Gastroesophageal sphincter (tissue), 3 donors: ENCODE measurements at regions not wholly inside any gene's neighbourhood (a gene's known extent, or its start where the extent isn't known, plus 50 kb on each side); places are given as distances from the start of the nearest gene placed in this dataset.

Source experiments
- POLR2AphosphoS5 ChIP-seq: sonication (generic); formaldehyde crosslinking; IDR thresholded peaks from one replicate; pipeline ENCODE4 v1.6.1; 2017; ENCODE audit warnings: antibody characterized with exemption
- TF ChIP-seq, protein P1 (sequence below), 4 experiments: fragments of 200-600 bp in 2 of 4; fragments of 450-650 bp in 2 of 4; sonication (generic) in 1 of 4; IDR thresholded peaks; one replicate each; pipeline ENCODE4 v1.5.1; 2017 to 2019; ENCODE audit warnings: antibody characterized with exemption in 4 of 4, mild to moderate bottlenecking in 2 of 4, moderate library complexity in 2 of 4

- TF ChIP-seq, protein P1, sequence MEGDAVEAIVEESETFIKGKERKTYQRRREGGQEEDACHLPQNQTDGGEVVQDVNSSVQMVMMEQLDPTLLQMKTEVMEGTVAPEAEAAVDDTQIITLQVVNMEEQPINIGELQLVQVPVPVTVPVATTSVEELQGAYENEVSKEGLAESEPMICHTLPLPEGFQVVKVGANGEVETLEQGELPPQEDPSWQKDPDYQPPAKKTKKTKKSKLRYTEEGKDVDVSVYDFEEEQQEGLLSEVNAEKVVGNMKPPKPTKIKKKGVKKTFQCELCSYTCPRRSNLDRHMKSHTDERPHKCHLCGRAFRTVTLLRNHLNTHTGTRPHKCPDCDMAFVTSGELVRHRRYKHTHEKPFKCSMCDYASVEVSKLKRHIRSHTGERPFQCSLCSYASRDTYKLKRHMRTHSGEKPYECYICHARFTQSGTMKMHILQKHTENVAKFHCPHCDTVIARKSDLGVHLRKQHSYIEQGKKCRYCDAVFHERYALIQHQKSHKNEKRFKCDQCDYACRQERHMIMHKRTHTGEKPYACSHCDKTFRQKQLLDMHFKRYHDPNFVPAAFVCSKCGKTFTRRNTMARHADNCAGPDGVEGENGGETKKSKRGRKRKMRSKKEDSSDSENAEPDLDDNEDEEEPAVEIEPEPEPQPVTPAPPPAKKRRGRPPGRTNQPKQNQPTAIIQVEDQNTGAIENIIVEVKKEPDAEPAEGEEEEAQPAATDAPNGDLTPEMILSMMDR (IDR thresholded peaks at IDR 0.05), result no peak
- TF ChIP-seq POLR2AphosphoS5, result no peak
Measured at GRCh38 chr6:6412700-6413099, 92.2 kb upstream of the F13A1 start.
